ENCODE measurements at regions not wholly inside any gene's neighbourhood (a gene's known extent, or its start where the extent isn't known, plus 50 kb on each side); places are given as distances from the start of the nearest gene placed in this dataset.

DNA sequence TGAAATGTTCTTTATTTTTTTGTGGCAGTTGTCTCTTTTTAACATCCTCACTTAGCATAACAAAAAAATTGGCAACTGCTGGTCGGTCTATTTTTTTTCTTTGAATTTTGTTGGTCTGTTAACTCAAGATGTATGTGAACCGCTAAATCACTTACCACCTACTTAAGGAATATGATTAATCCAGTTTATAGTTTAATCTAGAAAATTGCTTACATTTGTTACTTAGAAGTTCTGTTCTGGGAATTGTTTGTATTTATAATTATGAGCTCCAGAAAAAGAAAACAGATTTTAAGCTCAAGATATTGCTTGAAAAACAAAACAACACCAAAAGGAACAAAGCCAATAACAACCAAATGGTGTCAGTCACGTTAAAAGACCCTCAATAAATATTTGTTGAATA is 66.1 kb upstream of the KLHL13 start:
- TF ChIP-seq, protein P1, sequence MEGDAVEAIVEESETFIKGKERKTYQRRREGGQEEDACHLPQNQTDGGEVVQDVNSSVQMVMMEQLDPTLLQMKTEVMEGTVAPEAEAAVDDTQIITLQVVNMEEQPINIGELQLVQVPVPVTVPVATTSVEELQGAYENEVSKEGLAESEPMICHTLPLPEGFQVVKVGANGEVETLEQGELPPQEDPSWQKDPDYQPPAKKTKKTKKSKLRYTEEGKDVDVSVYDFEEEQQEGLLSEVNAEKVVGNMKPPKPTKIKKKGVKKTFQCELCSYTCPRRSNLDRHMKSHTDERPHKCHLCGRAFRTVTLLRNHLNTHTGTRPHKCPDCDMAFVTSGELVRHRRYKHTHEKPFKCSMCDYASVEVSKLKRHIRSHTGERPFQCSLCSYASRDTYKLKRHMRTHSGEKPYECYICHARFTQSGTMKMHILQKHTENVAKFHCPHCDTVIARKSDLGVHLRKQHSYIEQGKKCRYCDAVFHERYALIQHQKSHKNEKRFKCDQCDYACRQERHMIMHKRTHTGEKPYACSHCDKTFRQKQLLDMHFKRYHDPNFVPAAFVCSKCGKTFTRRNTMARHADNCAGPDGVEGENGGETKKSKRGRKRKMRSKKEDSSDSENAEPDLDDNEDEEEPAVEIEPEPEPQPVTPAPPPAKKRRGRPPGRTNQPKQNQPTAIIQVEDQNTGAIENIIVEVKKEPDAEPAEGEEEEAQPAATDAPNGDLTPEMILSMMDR (IDR thresholded peaks at IDR 0.05; ENCODE audit: insufficient read depth, low read depth, low read length), result no peak
- no peak for TF ChIP-seq EZH2 (IDR thresholded peaks at IDR 0.05; ENCODE audit: insufficient read depth, low read length)
